ENCODE measurements at regions not wholly inside any gene's neighbourhood (a gene's known extent, or its start where the extent isn't known, plus 50 kb on each side); places are given as distances from the start of the nearest gene placed in this dataset.

- TF ChIP-seq CTCF (IDR thresholded peaks at IDR 0.05; ENCODE audit: insufficient read depth, low read length, poor library complexity, severe bottlenecking) (no peak), EZH2phosphoT487 (conservative IDR thresholded peaks at IDR 0.05; ENCODE audit: low read length) (no peak)
Measured at GRCh38 chr10:85542152-85542551, 824.4 kb downstream of the GRID1 start.
